ENCODE measurements at regions not wholly inside any gene's neighbourhood (a gene's known extent, or its start where the extent isn't known, plus 50 kb on each side); places are given as distances from the start of the nearest gene placed in this dataset.

DNA sequence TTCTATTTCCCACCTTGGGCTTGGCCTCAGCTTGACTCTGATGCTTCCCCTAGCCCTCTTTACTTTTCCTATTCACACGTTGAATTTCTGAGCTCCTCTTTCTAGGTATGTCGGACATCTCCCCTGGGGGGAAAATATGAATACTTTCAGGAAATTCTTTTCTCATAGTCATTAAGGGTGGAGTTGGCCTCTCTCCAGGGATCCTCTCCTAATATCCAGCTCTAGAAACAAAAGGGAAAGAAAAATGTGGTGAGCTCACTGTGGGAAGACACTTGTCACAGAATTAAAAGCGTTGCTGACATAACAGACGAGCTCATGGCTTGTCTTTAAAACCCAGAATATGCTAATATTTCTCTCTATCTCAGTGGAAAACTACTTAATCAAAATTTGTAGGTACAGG, 132.7 kb upstream of the MEX3C start:
- H3K4me3 ChIP-seq: no peak overlapping the region
- H3K9me3 ChIP-seq: no peaks in the 10 kb centered on the region
- intact Hi-C loops (cut with DNase I): no loop called here
- H3K27me3 ChIP-seq: no peaks in the 10 kb centered on the region
- no peak for DNase-seq
- TF ChIP-seq, protein P1, sequence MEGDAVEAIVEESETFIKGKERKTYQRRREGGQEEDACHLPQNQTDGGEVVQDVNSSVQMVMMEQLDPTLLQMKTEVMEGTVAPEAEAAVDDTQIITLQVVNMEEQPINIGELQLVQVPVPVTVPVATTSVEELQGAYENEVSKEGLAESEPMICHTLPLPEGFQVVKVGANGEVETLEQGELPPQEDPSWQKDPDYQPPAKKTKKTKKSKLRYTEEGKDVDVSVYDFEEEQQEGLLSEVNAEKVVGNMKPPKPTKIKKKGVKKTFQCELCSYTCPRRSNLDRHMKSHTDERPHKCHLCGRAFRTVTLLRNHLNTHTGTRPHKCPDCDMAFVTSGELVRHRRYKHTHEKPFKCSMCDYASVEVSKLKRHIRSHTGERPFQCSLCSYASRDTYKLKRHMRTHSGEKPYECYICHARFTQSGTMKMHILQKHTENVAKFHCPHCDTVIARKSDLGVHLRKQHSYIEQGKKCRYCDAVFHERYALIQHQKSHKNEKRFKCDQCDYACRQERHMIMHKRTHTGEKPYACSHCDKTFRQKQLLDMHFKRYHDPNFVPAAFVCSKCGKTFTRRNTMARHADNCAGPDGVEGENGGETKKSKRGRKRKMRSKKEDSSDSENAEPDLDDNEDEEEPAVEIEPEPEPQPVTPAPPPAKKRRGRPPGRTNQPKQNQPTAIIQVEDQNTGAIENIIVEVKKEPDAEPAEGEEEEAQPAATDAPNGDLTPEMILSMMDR (IDR thresholded peaks at IDR 0.05): no peak
- TF ChIP-seq POLR2A (IDR thresholded peaks at IDR 0.05) (no peak), EP300 (IDR thresholded peaks at IDR 0.05) (no peak)
- 50 to 54% (median 51%) methylated on average over 4 of the region's 4 CpGs for WGBS, 3 donors
- no peaks in the 10 kb centered on the region for H3K36me3 ChIP-seq
- H3K27ac ChIP-seq: no peak overlapping the region
- no peaks in the 10 kb centered on the region for H3K4me1 ChIP-seq (ENCODE audit: insufficient read depth)

DNA sequence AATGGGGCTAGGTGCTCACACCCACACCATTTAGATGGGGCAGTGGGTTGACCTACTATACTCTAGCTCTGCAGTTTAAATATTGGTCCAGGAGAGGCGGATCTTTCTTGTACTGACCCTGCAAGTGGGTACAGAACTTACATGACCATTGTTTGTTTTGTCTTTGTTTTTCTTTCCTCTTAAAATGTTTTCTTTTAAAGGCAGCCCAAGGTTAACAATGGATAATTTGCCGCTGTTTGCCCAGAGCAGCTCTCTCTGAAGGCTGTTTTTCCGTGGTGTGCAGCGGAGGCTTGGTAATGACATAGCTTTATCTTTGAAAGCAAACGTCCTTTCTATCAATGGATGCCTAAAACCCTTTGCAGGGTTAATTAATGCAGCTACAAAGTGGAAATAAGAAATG, 133.3 kb upstream of the MEX3C start:
- H3K27ac ChIP-seq: no peak overlapping the region
- H3K4me3 ChIP-seq: no peak overlapping the region
- 21 to 41% (median 25%) methylated on average over 5 of the region's 5 CpGs for WGBS, 3 donors
- H3K27me3 ChIP-seq: no peaks in the 10 kb centered on the region
- no peaks in the 10 kb centered on the region for H3K36me3 ChIP-seq
- intact Hi-C loops (cut with DNase I): no loop called here
- no peaks in the 10 kb centered on the region for H3K4me1 ChIP-seq (ENCODE audit: insufficient read depth)
- no peak for TF ChIP-seq EP300 (IDR thresholded peaks at IDR 0.05)
- no peaks in the 10 kb centered on the region for H3K9me3 ChIP-seq
- no peak for DNase-seq

DNA sequence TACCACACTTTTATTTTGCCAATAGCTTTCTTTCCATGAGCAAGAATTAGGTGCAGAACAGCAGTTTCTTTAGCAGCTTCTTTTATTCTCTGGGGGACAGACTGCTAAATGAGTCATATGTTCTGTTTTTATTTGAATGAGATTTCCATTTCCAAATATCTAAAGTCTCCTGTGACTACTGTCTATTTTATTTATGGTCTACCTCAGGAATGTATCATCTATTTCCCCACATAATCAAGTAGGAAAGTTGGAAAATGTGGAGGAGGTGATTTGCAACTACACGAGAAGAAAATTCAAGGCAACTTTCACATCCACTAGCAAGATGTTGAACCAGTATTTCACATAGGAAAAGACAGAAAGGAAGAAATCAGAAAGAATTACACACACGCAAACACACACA, 139.9 kb upstream of the MEX3C start:
- H3K4me3 ChIP-seq: no peak overlapping the region
- no peaks in the 10 kb centered on the region for H3K4me1 ChIP-seq (ENCODE audit: insufficient read depth)
- 25 to 38% (median 32%) methylated on average over 2 of the region's 2 CpGs for WGBS, 3 donors
- no peaks in the 10 kb centered on the region for H3K27me3 ChIP-seq
- no peaks in the 10 kb centered on the region for H3K36me3 ChIP-seq
- TF ChIP-seq POLR2A (IDR thresholded peaks at IDR 0.05): no peak
- TF ChIP-seq, protein P1 (IDR thresholded peaks at IDR 0.05): no peak
- no peak for TF ChIP-seq EP300 (IDR thresholded peaks at IDR 0.05)
- no peak for DNase-seq
- H3K9me3 ChIP-seq: no peaks in the 10 kb centered on the region
- intact Hi-C loops (cut with DNase I): no loop called here
- no peak overlapping the region for H3K27ac ChIP-seq

DNA sequence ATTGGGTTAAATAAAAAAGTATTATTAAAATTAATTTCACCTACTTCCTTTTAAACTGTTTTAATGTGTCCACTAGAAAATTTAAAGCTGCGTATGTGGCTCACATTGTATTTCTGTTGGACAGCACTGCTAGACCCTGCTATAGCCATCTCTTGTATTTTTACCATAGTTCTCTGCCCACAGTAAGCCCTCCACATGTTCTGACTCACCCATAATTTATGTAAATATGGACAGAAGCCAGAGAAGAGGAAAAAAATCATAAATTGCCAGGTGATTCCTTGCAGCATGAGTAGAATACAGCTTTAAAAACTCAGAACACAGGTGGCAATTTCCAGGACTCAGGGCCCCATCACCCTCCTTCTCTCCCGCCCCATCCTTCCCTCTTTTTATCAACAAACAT, 142.4 kb upstream of the MEX3C start:
- Histone ChIP-seq H3K4me3 (no peak overlapping the region), H3K36me3 (no peaks in the 10 kb centered on the region), H3K4me1 (ENCODE audit: insufficient read depth) (no peaks in the 10 kb centered on the region), H3K27ac (no peak overlapping the region), H3K9me3 (no peaks in the 10 kb centered on the region), H3K27me3 (no peaks in the 10 kb centered on the region)
- intact Hi-C loops (cut with DNase I): no loop called here
- no peak for TF ChIP-seq POLR2A (IDR thresholded peaks at IDR 0.05)
- no peak for TF ChIP-seq EP300 (IDR thresholded peaks at IDR 0.05)
- TF ChIP-seq, protein P1 (IDR thresholded peaks at IDR 0.05): no peak
- no peak for DNase-seq
- 42 to 55% (median 44%) methylated on average over 2 of the region's 2 CpGs for WGBS, 3 donors

DNA sequence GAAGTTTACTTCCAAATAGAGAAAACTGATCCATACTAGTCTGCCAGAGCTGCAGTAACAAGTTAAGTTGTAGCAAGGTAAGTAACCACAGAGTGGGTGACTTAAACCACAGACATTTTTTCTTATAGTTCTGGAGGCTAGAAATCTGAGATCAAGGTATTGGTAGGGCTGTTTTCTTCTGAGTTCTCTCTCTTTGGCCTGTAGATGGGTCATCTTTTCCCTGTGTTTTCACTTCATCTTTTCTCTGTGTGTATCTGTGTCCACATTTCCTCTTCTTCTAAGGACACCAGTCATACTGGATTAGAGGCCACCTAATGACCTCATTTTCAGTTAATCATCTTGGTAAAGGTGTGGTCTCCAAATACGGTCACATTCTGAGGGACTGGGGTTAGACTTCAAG, 142.9 kb upstream of the MEX3C start:
- H3K27me3 ChIP-seq: no peaks in the 10 kb centered on the region
- H3K4me3 ChIP-seq: no peak overlapping the region
- no peaks in the 10 kb centered on the region for H3K4me1 ChIP-seq (ENCODE audit: insufficient read depth)
- no peak for DNase-seq
- WGBS, 3 donors: 82 to 97% (median 96%) methylated on average over 1 of the region's 1 CpG
- H3K9me3 ChIP-seq: no peaks in the 10 kb centered on the region
- H3K36me3 ChIP-seq: no peaks in the 10 kb centered on the region
- H3K27ac ChIP-seq: no peak overlapping the region
- TF ChIP-seq, protein P1 (IDR thresholded peaks at IDR 0.05): no peak
- TF ChIP-seq POLR2A (IDR thresholded peaks at IDR 0.05) (no peak), EP300 (IDR thresholded peaks at IDR 0.05) (no peak)
- intact Hi-C loops (cut with DNase I): no loop called here

All from ovary (tissue), 7 donors.